GM21360 (cell line): ENCODE measurements at regions not wholly inside any gene's neighbourhood (a gene's known extent, or its start where the extent isn't known, plus 50 kb on each side); places are given as distances from the start of the nearest gene placed in this dataset.

Experiments used
- ATAC-seq: cut with Tn5 transposase; IDR thresholded peaks from one replicate; pipeline ENCODE4 v1.9.1; 2021; ENCODE audit warnings: mild to moderate bottlenecking, moderate library complexity; ENCODE audit not compliant: unreplicated experiment

DNA sequence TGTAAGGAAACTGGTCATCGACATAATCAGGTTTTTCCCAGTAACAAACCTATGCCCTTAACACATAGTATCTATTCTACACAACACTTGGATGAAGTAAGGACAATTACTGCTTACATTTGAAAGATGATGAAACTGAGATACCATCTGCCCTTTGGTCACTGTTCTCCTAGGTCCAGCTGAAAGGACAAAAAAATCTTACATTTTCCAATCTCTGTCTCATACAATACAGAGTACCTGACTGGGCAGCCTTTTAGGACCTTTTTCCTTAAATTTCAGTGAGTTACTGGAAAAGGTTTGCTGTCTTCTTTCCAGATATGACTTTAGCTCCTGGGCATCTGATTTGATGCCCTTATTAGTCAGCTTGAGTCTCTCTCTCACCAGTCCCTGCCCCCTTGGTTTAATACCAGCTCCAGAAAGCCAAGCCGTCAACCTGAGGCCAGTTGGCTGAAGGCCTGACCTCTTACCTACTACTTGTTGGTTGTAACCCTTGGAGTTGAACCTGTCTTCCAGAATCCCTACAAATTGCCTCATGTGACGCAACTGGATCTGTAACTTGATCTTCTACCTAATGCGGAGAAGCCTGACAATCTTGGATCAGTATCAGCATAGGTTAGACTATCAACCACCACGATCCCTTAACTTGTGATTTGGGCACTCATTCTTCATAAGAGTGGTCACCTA lies 355.3 kb upstream of the ZNF385D start:
- no peak for ATAC-seq

DNA sequence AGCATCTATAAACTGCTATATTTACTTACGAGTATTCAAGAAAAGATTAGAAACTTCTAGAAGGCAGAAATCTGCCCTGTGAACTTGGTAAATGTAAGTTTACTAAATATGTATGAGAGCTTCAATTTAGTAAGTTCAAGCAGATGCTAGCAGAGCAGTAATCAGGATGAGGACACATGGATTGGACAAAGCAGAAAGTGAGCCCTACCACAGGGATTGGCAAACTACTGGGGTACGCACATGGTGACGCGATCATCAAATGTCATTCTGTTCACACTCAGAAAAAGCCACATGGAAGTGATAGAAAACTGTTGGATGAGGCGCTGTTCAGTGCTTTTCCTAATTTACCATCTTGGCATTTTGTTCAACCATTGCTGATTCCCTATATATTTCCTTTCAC lies 360.2 kb upstream of the ZNF385D start:
- ATAC-seq = no peak

DNA sequence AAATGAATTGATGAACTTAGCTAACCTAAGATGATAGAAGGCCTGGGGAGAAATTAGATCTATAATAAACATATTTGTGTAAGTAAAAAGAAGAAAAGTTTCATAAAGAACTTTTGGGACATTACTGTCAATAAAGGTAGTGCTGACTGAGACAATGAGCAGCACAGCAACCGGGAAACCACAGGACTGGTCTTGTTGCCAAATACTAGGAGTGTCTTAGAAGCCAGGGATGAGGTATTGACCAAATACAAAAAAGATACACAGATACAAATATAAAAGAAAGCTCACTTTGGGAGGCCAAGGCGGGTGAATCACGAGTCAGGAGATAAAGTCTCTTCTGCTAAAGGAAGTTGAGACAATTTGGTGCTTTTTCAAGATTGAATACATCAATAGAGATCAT lies 362.4 kb upstream of the ZNF385D start:
- ATAC-seq = no peak

DNA sequence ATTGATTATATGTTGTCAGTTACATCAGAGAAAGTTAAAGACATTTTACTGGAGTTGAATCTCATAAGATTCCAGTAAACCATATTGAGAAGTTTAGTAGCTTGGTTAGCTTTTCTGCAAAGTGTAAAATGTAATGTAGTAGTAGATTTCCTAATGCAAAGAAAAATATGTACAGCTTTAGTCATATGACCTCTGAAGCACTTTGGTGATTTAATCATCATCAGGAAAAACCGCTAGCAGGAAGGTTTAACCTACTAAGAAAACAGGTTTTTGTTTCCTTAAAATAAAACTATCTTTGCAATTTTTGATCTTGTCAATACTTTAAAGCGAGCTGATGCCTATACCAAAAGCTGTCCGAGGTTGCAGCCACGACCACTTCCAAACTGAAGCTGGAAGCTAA lies 364.6 kb upstream of the ZNF385D start:
- no peak for ATAC-seq

DNA sequence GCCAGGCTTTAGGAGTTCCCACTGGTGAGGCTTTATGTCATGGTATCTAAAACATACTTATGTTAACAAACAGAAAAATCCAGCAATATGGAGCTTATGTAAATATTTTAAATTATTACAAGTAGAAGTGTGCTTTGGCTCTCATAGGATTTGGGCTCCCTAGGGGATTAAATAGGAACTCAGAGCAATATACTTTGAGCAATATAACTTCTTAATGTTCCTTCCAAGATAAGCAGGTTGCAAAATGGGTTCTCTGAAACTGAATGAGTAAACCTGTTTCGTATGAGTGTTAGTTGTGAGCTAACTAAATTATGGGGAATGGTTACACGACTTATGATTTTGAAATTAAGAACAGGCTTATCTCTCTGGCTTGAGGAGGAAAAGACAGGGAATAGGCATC lies 366.1 kb upstream of the ZNF385D start:
- no peak for ATAC-seq

DNA sequence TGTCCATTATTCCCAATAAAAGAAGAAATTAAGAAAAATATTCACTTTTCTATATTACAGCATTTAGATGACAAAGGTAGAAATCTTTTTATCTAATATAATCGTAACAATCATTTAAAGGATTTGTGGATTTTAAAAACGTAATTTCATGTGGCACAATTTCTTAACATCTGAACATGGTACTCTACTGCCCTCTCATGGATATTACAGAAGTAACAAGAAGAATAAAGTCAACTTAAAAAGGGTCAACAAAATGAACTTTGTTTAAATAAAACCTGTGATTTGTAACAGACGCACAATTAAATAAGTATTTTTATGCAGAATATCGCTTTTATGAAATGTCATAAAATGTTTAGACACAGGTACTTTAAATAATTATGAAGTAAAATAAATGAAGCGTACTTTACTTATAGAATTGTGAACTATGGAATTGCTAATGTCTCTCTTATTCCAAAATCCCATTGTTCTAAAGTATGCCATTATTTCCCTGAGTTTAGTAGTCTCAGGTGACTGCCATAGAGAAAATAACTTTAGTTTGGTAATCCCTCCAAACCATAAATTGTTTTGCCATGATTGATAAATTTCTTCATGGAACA lies 366.8 kb upstream of the ZNF385D start:
- no peak for ATAC-seq

DNA sequence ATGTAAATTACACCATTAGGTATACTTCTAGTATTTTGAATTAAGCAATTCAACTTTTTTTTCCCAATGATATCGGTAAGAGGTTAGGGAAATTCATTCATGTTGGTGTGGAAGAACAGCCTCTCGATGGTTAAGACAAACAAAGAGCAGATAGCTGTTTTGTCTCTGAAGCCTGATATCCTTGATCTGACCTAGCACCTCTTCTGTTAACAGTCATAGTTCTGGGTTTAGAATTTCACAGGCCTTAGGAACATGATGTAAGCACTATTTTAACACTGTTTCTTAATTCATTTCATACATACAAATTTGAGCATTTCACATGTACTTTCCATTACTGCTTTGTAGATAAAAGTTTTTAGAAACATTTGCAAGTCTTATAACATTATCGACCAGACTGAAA lies 367.5 kb upstream of the ZNF385D start:
- ATAC-seq = no peak

DNA sequence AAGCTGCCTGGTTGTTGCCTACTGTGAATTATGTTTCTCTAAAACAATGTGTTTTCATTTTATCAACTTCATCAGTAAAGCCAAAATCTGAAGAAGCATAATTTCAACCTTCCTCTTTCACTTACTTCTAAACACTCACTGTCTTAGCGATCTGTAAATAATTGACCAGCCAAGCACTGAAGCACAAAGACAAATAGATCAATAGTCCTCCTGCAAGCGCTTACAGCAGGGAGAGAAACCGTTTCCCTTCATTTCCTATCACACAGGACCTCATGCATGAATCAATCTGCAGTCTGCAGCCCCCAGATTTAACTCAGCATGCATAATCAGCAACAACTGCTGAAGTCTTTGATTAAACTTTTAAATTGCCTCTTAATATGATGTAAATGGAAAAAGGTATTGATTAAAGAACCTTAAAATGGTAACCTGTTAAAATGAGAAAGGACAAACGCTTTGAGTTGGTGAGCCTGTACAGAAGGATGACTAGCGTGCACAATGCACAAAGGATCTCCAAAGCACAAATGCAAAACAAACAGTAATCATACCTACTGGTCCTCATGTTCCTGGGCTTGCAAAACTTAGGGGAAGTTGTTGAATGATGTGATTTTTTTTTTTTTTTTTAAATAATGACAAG lies 370.2 kb upstream of the ZNF385D start:
- ATAC-seq = no peak

DNA sequence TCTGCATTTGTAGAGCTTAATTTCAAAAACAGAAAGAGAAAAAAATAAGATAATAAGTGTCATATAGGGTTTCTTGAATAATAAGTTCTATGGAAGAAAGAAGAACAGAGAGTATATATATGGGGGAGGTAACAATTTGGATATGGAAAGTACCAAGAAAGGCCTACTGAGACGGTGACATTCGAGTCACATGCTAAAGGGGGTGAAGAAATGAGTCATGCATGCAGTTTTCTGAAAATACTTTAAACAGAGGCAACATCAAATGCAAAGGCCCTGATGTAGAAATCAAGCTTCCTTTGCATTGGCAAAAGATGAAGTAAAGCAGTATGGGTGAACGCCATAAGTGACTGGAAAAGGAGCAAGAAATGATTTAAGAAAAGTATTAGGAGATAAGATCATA lies 371.6 kb upstream of the ZNF385D start:
- ATAC-seq = peak; percentile 93

DNA sequence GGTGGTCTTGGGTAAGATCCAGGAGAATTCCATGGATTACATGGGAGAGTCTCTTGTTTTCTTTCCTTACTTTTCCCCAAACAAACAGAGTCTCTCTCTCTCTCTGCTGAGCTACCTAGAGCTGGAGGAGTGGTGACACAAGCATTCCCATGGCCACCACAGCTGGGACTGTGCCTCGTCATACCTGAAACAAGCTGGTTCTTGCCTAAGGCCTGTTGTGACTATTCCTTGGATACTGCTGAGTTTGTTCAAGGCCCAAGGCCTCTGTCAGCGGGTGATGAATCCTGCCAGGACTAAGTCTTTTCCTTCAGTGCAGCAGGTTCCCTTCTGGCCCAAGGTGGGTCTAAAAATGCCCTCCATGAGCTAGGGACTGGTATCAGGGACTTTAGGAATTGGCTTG lies 378.1 kb upstream of the ZNF385D start:
- no peak for ATAC-seq

DNA sequence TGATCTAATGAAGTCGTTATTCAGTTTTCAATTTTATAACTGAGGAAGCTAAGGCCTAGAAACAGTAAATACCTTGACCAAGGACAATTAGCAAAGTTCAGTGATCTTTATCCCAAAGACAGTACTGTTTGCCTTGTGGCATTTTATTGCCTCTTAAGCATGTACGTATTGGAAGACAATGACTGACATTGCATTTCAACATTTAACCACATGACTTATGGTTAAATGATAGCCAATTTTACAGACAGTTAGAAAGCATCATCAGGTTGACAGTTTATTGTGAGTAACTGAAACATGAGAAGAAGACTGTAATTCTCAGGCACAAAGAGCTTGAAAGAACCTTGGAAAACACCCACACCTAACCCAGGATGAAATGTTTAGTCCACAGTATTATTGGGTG lies 390.8 kb upstream of the ZNF385D start:
- no peak for ATAC-seq

DNA sequence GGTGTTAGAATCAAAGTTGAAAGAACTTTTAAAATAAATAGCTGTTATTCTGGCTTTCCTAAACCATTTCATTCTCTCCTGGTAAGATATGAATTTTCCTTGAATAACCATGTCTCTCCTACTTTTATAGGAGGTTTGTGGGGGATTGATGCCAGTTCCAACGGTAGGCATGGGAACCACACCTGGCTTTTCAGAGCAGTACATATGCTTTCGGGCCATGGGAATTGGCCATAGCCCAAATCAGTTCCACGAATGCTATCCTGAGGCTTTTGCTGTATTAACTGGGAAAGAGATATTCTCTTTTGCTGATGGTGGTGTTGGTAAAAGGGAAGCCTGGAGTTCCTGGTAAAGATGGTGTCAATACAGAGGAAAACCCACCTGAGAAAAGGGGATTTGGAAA lies 396.2 kb upstream of the ZNF385D start:
- ATAC-seq = no peak

DNA sequence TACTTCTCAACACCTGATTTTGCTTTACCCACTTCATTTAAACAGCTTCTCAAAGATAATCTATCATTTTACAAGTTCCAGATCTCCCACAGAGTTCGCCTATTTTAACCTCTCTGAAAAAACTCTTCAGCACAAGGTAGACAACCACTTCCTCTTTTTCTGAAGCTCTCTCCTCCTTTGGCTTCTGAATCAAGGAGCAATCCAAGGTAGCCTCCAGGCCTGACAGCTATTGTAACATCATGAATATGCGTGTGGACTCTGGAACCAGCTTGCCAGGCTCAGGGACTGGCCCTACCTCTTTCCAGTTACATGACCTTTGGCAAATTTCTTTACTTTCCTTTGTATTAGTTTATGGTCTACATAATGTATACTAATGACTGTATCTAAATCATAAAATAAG lies 405.9 kb upstream of the ZNF385D start:
- no peak for ATAC-seq

DNA sequence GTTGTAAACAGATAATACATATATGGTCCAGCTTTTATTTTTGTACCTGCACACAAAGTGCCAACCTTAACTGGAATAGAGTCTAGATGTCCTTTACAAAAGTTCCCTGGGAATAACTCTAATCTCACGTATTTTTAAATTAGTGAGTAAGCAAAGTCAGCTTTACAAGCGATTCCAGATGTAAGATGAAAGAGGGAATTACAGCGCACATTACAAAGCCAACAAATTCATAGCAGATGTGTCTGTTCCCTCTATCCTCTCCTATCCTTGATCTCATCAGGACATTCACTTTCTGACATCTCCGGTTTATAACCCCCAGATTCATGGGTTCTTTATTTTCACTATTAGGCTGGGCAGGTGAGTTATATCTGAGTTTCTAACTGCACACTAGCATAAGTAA lies 406.8 kb upstream of the ZNF385D start:
- ATAC-seq = no peak

DNA sequence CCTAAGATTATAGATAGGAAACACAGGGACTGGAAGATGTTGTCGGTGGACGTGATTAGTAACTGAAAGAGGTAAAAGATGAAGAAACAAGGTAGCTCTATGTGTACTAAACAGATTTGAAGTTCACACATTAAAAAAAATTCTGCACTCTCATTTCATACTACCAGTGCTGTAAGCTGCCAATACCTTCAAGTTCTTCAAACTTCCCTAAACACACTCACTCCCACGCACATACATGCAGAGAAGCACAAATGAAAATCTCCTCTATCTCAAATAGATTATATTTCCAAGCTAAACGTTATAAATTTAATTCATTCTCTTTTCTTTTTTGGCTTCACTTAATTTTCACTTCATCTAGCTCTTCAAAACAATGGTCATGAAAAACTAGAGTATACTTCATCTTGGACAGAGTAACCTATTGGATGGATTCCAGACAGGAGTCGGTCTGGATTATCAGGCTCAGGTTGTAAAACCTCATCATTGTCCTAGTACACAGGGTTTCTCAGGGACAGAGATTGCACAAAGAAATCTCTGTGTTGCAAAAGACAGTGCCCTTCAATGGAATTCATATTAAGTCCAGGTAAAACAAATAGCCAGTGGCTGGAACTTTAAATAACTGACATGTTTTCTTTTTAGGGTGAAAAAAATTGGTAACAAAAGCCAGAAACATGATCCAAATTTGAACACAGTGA lies 408.1 kb upstream of the ZNF385D start:
- ATAC-seq = no peak

DNA sequence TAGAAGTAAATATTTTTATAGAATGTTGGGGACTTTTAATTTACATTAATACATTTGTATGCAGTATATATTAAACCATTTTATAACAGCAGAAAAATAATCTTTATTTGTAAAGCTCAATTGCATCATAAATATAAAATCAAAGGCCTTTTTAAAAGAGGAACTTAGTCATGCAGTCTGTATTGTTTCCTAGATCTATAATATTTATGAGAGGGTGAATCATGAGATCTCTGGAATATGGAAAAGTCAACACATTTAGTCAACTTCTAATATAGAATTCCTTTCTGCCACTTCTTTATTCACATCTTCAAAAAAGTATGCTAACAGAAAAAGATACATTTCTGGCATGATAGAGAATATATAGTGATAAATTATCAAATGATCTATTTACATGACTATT lies 410.3 kb upstream of the ZNF385D start:
- no peak for ATAC-seq

DNA sequence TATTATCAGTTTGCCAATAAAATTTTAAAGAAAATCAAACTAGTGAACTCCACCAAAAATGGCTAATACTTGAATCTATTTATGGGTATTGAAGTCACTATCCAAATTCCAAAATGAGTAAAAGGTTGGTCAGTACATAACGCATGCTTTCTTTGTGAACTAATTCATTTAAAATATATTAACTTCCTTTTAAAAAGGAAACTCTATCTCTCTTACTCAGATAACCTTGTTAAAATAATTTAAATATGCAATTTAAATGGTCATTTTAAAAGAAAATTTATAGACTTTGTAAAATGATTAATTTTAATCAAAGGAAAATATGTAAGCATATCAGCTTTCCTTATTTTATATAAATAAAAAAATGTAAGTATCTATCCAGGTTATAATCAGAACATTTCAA lies 419.4 kb upstream of the ZNF385D start:
- no peak for ATAC-seq

DNA sequence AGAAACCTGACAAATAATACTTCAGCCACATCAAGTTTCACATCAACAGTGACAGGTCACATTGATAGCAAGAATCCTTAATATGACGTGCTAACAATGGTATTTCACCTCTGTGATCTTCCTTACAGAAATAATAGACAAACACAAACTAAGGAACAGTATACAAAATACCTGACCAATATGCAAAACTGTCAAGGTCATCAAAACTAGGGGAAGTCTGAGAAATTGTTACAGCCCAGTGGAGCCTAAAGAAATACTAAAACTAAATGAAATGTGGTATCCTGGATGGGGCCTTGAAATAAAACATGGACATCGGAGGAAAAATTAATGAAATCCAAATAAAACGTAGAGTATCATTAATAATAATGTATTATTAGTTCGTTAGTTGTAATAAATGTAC lies 422.0 kb upstream of the ZNF385D start:
- ATAC-seq = no peak

DNA sequence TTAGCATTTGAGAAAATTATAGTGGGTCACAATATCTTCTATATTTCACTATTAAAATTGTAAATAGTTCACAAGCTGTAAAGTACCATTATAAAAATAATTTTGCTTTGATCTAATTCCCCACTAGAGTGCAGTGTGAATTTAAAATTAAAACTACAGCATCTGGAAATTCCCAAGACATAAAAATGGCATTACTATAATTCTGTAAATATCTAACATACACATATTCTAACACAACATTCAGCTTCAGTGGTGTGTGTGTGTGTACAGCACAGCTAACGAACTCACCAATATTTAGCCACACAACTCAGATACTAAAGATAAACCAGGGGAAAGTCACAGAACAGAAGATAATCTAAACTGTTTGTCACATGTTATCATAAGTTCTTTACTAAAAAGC lies 424.9 kb upstream of the ZNF385D start:
- no peak for ATAC-seq

DNA sequence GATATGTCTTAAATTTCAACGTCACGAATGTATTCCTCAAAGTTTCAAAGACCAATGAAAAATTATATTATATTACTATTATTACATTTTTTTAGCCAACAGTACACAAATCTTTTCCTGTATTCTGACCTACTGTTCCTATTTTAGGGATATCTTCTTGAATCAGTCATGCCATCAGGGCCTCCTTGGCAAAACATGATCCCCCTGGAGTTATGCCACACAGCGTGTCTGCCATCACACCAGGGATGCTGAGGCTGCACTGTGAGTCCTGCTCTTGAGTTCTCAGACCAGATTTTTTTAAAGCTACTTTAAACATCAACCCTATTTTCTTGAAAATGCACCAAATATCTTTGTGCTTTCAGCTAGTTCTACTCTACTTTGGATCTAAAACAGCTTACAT lies 425.9 kb upstream of the ZNF385D start:
- ATAC-seq = no peak

DNA sequence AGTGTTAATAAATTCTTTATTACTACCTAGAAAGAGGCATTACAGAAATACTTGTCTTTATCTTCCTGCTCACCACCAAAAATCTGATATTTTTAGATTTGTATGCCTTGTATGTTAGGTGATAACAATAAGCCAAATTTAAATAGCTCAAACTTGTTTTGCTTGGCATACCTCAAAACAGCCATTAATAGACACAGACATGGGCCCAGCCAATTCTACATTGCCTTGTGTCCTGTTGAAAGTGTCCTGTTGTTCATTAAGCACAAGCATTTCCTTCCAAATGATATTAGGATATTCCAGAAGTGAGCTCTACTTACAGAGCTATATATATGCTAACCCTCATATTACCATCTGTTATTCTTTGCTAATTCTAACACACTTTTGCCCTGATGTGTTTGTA lies 438.6 kb upstream of the ZNF385D start:
- no peak for ATAC-seq

DNA sequence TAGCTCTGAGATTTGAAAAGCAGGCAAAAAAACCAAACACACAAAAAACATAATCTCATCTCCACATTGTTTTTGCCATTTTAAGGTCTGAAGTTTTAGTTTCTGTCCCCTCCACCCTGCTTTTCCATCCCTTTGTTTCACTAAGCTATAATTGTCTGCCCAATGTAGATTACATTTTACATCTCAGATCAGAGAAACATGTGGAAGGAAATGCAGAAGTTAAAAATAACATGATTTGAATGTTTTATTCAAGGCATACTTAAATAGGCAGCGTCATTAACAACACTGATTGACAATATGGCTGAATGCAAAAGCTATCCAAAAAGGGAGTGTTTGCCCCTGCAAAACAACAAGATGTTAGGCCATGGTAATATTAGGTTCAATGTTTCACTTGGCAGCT lies 448.1 kb upstream of the ZNF385D start:
- no peak for ATAC-seq
